Esophagus muscularis mucosa (tissue), 3 donors: ENCODE measurements at regions not wholly inside any gene's neighbourhood (a gene's known extent, or its start where the extent isn't known, plus 50 kb on each side); places are given as distances from the start of the nearest gene placed in this dataset.

Experiments used
- POLR2A ChIP-seq: fragments of 450-650 bp; IDR thresholded peaks from one replicate; pipeline ENCODE4 v1.6.1; 2017; ENCODE audit warnings: antibody characterized with exemption, moderate library complexity, mild to moderate bottlenecking, low read depth
- POLR2AphosphoS5 ChIP-seq, 2 donors: sonication (generic); formaldehyde crosslinking; IDR thresholded peaks; one replicate each; pipeline ENCODE4 v1.6.1; 2017; ENCODE audit warnings: antibody characterized with exemption in 2 of 2
- TF ChIP-seq, protein P1 (sequence below), 3 experiments: fragments of 200-600 bp in 2 of 3; fragments of 450-650 bp in 1 of 3; sonication (generic) in 2 of 3; IDR thresholded peaks; one replicate each; pipeline ENCODE4 v1.5.1; 2017 to 2019; ENCODE audit warnings: antibody characterized with exemption in 3 of 3, mild to moderate bottlenecking in 2 of 3, moderate library complexity in 1 of 3

DNA sequence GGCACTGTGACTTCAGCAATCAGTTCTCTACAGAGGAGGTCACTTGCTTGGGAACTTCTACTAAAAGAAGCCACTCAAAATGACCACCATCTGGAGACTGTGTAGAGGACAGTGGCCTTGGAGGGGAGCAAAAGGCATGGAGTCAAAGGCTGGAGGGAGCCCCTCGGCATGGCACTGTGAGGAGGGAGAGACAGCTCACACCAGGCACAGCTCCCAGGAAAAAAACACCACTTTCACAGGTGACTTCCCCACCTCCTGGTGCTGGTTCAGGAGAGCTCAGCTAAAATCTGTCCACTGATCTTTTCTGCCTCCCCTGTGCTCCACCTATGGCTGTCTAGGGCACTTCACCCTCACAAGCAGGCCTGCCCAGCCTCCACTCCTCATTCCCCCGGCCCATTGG, 649.4 kb upstream of the MGMT start:
- no peak for TF ChIP-seq POLR2AphosphoS5 (IDR thresholded peaks at IDR 0.05)
- TF ChIP-seq, protein P1, sequence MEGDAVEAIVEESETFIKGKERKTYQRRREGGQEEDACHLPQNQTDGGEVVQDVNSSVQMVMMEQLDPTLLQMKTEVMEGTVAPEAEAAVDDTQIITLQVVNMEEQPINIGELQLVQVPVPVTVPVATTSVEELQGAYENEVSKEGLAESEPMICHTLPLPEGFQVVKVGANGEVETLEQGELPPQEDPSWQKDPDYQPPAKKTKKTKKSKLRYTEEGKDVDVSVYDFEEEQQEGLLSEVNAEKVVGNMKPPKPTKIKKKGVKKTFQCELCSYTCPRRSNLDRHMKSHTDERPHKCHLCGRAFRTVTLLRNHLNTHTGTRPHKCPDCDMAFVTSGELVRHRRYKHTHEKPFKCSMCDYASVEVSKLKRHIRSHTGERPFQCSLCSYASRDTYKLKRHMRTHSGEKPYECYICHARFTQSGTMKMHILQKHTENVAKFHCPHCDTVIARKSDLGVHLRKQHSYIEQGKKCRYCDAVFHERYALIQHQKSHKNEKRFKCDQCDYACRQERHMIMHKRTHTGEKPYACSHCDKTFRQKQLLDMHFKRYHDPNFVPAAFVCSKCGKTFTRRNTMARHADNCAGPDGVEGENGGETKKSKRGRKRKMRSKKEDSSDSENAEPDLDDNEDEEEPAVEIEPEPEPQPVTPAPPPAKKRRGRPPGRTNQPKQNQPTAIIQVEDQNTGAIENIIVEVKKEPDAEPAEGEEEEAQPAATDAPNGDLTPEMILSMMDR (IDR thresholded peaks at IDR 0.05) = no peak
- no peak for TF ChIP-seq POLR2A
